ENCODE measurements at regions not wholly inside any gene's neighbourhood (a gene's known extent, or its start where the extent isn't known, plus 50 kb on each side); places are given as distances from the start of the nearest gene placed in this dataset.

DNA sequence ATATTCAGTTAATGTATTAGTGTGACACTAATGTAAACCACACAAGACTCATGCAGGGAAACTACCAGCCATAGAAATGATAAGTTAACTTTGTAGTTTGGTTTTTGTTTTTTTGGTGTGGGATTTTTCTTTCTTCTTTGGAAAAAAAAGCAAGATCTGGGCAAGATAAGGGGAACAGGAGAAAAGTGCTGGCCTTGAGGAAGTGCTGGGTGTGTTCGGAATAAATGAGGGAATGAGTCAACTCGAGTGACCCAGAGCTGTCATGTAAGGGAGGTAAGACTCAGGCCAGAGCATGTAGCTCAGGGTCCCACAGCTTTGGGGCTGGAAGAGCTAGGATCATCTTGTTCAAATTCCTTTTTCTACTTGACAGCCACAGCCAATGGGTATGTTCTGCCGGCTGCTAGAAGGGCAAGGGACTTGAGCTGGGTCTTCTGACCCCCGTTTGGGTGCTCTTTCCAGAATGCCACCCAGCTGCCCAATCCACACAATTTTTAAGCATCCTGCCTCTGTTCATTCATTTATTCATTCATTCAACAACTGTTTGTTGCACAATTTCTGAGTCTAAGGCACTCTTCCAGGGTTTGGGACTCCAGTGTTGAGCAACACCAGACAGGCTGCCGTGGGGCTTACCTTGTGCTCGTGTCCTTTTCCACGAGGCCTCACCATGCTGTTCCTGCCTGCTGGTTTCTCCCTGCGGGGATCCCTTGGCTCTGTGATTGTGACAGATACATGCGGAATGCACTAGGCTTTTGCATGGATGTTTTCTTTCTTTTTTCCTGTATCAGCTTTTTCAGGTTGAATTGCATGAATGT, 54.5 kb downstream of the CLDN34 start:
- FAIRE-seq = no peak

DNA sequence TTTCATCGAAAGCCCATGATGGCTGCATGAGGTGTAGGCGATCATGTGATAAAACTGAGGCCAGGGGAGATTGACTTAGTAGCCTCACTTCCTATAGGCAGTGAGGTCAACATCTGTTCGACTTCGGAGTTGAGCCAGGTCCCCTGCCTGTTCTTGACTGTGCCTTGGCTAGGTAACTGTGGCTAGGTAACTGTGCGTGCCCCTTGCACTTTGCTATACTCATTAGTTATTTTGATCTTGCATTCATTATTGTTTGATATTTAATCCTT, 55.0 kb downstream of the CLDN34 start:
- no peak for FAIRE-seq

DNA sequence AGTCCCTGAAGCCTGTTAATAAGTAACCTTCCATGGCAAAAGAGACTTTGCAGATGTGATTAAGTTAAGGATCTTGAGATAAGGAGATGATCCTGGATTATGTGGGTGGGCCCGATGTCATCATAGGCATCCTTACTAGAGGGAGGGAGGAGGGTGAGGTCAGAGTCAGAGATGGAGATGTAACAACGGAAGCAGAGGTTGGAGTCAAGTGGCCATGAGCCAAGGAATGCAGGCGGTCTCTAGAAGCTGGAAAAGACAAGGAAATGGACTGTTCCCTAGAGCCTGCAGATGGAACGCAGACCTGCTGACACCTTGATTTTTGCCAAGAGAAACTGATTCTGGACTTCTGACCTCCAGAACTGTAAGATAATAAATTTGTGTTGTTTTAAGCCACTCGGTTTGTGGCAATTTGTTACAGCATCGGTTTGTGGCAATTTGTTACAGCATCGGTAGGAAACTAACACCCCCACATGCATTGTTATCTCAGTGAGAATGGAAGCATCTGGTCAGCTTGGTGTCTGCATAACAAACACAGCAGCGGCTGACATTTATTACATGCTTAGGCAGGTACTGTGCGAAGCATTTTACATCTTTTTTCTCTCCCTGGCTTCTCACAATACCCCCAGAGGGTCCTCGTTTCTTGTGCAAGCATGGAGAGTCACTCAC, 55.6 kb downstream of the CLDN34 start:
- no peak for FAIRE-seq

DNA sequence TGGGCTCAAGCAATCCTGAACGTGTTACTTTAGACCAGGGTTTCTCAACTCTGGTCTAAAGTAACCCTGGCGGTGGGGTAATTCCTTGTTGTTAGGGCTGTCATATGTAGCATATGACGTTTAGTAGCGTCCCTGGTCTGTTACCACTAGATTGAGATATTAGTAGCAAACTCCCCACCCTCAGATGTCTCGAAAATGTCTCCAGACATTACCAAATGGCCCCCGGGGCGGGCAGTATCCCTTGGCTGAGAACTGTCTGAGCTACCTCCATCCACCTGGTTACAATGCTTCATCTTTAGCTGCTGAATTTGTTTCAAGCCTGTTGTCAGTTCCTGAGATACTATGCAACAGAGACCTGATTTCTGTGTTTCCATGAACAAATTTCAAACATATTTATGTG, 56.7 kb downstream of the CLDN34 start:
- FAIRE-seq = no peak

DNA sequence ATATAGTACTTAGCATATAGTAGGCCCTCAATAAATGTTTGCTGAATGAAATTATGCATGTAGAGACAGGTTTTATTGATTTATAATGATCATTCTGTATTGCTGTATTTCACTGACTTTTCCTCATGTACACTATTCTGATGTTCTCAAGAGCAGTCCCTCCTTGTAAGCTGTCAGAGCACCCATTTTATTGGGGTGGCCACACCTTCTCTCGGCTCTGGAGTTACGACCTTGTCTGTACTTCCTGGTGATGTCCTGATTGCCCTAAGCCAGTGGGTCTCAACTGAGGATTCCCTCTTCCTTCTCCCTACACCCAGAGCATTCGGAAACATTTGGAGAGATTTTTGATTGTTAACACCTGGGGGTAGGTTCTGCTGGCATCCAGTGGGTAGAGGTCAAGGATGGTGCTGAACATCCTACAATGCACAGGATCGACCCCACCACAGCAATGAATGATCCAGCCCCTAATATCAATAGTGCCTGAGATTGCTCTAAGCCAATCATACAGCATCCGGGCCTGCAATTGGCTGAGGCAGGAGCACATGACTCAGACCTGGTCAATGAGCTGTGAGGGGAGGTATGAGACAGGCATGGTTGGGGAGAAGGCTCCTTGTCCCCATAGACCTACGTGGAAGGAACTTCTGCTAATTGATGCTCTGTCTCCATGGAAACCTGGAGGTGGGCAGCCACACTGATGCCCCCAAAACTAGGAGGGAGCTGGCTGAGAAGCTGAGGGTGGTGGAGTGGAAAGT, 58.8 kb downstream of the CLDN34 start:
- no peak for FAIRE-seq

DNA sequence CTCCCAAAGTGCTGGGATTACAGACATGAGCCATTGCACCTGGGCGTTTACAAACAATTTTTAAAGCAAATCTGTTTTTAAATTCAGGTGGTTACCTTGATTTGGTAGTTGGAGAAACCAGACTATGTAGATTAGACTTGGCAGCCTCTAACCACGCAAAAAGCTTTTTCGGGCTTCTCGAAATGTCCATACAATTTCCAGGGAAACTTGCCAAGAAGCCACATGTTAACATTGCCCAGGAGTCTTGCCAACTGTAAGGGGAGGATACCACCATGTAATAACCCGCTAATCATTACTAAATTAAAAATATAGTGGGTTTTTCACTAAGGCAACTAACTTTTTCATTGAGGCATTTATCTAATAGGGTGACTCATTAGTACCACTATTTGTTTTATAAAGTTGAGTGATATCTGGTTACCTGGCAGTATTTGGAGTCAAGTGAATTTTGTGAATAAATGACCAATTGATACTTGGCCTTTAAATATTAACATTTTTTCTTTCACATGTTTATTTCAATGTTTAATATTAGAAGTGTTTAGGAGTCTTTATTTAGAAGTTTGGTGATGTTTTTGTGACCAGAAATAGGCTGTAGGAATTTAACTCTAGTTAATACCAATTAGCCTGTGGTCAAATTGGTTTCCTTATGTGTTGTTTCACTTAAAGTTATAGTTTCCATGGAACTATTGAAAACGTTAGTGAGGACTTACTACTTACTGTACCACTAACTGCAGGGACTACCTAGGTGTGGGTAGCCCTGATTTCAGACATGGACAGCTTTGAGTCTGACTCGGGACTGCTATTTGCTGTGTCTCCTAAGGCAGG, 61.3 kb downstream of the CLDN34 start:
- no peak for FAIRE-seq

DNA sequence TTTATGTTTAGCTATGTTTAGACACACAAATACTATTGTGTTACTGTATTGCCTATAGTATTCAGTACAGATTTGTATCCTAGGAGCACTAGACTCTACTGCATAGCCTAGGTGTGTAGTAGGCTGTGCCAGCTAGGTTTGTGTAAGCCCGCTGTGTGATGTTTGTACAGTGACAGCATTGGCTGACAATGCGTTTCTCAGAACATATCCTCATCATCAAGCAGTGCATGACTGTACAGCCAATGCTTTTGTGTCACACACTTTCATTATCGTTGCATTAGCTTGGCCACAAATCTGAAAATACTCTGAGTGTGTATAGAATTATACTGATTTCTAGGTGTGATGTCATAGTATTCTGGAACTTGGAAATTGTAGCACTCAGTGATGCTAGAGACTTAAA, 63.4 kb downstream of the CLDN34 start:
- no peak for FAIRE-seq

DNA sequence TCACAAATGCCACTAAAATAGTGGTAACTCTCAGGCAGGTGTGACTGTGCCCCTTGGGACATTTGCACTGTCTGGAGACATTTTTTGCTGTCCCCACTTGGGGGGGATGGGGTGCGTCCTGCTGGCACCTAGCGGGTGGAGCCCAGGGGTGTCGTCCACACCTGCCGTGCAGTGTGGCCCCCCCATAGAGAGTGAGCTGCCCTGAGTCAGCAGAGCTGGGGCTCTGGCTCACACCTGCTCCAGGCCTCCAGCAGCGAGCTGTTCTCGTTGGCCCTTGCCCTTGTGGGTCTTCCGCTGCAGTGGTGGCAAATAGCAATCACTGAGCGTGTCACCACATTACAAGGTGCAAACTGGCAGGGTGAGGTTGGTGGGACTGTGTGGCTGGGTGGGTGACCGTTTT, 64.6 kb downstream of the CLDN34 start:
- FAIRE-seq = no peak

DNA sequence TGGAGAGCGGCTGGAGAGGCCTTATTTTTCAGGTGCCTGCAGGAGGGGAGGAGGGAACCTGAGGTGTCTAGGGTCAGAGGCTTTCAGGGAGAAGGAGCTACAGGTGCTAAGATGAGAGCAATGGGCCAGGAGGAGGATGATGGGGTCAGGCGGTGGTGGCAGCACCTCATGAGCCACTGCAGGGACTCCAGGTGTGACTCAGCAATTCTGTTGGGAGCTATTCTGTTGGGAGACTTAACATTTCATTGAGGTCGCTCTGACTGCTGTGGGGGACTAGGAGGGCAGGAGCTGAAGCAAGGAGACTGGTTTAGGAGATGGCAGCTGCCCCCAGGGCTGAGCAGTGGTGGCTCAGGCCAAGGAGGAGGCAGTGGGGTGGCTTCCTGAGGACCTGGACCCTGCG, 65.0 kb downstream of the CLDN34 start:
- no peak for FAIRE-seq

DNA sequence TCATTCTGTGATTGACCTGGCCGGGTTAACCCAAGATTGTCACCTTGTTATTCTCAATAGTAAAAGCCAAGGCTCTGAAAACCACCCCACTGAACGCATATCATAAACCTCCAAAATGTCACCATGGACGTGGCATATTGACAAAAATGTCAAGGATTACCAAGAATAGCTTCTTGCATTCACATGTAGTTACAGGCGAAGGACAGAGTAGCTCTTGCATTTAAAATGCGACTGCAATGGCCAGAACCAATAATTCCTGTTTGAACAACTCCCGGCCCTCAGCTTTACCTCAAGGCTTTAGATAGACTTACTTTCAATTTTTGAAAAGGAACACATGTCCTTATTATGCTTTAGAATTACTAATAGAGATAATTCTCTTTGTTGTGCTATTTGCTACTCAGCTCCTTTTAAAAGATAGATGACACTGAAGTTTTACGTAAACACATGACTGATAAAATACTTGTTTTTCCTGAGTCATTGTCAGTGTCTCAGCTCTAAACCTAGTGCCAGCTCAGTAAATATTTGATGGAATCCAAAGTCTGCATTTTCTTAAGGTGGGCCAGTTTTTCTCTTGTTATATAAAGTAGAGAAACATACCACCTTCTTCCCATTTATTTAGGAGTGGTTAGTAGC, 66.3 kb downstream of the CLDN34 start:
- FAIRE-seq = no peak

DNA sequence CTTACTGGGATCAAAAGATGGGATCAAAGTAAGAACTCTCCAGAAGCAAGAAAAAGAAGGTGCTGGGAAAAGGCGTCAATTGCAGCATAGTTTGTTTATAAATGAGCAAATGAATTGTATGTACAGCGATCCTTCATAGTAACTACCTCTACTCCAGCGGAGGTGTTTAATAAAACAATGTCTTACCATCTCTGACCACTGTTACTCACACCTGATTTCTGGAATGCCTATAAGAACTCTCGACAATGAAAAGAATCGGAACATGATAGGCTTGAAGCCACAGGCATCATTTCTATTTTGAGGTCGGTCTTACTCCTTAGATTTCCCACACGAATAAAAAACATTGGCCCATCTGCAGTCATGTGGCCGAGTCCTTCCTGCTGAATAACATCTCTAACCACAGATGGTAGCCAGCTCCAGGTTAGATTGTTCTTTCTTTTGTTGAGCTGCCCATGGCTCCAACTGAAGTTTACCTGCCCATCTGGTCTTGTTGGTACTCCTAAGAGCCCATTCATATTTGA, 67.6 kb downstream of the CLDN34 start:
- no peak for FAIRE-seq

DNA sequence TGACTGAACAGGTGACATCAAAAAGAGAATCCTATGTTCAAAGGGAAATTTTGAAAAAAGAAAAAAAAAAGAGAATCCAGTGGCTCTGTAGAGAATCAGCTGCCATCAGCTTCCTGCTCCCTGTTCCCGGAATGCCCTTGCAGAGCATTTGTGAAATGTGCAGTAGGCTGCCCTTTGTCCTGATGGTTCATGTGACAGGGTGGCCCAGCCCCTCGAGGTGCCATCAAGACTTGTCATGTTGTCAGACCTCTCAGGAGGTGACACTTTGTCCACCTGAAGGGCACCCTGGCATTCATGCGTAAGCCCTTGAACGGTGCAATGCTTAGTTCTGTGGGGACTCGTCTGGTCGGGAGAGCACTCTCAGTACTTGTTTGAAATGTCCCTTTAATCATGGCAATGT, 71.4 kb downstream of the CLDN34 start:
- FAIRE-seq = no peak

DNA sequence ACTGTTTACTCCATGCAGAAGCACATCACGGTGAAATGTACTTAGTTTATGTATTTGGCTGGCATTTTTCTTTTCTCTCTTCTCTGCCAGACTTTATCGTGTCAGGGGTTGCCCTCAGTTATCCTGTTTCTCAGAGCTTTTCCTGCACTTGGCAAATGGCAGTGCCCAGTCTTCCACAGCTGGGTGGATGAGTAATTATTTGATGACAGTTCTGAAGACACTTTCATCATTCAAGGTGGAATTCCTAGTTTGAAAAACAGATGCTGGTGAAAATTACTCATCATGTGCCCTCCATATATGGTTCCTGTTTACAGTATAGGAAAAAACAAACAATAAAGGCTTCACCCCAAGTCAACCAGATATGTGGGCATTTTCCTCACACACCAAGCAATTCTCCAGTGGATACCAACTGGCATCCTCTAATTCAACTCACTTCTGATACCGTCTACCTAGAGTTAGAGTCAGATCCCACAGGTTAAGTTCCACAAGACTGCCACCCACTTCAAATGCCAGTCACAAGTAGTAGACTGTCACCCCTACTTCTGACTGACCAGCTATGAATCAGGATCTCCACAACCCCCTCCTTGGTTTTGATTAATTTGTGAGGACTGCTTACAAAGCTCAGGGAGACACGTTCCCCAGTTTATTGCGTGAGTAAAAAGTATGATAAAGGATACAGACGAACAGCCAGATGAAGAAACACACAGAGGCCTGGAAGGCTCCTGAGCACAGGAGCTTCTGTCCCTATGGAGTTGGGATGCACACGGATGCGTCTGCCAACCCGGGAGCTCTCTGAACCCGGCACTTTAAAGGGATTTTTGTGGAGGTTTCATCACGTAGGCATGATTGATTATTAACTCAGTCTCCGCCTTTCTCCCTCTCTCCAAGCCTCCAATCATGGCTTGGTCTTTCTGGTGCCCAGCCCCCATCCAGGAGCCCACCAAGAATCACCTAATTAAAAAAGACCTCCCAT, 72.9 kb downstream of the CLDN34 start:
- FAIRE-seq = no peak

DNA sequence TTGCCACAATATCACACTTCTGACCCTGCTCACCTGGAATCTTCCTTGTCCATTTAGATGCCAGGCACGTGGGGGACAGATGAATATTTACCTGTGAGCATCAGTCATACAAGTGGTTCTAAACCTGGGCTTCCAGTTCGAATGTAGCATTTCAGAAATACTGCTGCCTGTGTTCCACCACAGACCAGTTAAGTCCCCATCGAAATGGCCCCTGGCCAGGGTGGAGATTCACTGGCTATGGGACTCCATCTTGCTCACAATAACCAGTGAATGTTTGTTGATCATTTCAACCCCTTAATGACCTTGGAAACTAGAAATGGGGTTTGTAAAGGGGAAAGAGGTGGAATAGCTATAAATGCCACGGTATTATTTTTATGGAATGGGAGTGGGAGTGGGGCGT, 73.8 kb downstream of the CLDN34 start:
- FAIRE-seq = no peak

DNA sequence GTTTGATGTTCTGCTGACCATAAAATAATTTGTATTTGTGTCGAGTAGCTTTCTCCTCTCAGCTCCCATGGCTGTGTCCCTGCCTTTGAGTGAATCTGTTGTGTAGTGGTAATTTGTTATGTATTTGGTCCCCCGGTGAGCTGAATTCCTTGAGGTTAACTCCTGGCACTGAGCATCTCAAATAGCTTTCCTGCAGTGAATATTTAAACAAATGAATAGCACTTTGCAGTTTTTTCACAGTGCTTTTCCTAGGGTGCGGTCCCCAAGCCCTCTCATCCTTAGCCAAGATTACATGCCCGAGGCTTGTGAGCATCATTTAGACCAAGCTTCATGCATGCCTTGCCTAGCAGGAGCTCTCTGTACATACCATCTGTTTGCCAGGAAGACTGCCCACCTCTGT, 74.2 kb downstream of the CLDN34 start:
- FAIRE-seq = no peak

DNA sequence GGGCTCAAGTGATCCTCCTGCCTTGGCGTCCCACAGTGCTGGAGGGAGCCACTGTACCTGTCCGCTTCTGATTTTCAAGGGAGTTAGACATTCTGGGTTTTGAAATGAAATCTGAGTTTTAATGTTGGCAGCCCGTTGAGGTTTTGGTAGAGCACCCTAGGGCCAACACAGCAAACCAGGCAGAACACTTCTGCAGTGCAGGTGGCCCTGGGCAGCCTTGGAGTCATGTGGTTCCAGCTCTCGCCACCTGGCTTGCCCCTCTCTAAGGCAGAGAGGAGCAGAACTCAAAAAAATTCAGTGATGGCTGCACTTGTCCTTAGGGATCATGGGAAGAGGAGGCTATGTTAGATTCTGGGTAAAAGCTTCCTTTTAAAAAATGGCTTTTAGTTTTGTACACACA, 74.9 kb downstream of the CLDN34 start:
- no peak for FAIRE-seq

DNA sequence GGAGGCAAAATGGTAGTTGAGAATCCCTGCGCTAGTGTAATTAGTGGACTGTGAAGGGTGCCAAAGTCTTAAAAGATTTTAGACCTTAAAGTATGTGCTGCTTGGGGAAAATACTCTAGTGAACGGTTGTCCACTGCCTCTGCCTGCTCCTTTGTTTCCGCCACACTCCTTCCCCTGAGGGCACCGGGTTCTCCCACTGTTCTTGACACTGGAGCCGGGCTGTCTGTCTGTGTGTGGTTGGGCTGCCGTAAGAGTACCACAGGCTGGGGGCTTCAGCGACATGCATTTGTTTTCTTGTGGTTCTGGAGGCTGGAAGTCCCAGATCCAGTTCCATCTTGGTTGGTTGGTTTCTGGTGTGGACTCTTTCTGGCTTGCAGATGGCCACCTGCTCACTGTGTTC, 76.2 kb downstream of the CLDN34 start:
- no peak for FAIRE-seq

DNA sequence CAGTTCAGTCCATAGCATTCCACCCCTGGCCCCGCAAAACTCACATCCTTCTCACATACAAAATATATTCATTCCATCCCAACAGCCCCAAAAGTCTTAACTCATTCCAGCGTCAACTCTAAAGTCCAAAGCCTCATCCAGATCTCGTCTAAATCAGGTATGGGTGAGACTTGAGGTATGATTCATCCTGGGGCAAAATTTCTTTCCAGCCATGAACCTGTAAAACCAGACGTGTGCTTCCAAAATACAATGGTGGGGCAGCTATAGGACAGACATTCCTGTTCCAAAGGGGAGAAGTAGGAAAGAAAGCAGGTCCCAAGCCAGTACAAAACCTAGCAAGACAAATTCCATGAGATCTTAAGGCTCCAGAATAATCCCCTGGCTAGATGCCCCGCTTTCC, 76.9 kb downstream of the CLDN34 start:
- no peak for FAIRE-seq

DNA sequence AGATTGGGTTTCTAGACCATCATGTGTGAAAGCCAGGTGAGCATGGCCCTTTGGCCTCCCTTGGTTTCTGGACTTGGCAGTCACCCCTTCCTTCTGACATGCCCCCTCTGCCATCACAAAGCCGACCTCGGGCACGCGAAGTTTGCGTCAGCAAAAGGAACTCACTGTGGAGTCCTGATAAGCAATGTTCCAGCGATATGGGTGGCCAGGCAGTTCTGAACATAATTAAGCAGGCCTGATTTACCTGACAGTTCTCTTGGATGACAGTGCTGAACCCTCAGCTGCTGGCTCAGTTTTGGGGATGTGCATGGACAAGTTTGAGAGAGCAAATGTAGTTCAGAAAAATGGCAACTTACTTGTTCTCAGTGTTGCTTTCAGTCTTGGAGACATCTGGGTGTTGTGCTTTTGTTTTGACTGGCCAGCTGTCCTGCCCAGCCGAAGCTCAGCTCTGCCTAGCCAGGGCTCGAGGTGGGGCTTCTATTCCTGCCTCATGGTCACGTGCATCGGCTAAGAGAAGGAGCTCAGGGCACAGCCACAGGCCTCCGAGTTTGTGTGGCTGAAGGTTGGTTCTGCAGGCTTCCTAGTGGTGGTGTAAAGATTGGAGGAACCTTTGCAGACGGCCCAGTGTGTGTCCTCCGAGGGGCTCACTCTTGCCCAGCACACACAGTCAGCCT, 78.3 kb downstream of the CLDN34 start:
- no peak for FAIRE-seq

DNA sequence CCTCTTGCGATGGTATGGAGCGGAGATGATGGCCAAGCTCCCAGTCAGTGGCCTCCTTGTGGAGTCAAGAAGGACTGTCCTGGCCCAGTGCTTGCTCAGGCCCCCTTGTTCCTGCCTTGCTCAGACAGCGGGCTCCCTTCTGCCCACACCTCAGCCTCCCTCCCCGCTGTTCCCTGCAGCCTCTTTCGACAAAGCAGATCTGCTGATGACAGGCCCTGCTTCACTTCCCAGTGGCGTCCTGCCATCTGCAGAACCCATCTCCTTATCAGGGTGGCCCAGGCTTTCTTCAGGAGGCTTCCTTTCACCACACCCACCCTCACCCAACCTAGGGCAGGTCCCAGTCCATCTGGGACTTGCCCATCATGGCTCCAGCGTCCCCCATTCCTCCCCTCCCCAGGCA, 80.0 kb downstream of the CLDN34 start:
- no peak for FAIRE-seq

DNA sequence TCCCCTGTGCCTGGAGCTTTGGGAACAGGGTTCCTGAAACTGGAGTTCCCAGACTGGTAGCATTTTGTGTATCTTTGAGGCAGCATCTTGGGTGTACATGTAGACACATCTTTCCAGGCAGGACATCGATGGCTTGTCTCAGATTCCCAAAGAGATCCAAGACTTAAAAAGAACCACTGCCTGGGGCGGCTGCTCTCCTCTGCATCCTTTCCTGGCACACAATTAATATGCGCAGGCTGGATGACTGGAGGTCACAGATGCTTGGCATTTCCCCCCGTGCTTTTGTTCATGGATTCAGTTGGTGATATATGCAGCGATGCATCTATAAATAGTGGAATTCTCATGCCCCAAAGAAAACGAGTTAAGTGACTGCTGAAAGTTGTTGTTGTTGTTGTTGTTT, 80.5 kb downstream of the CLDN34 start:
- FAIRE-seq = no peak

Data from colon (tissue), 2 donors.